Lower leg skin (tissue), 3 donors: ENCODE measurements at regions not wholly inside any gene's neighbourhood (a gene's known extent, or its start where the extent isn't known, plus 50 kb on each side); places are given as distances from the start of the nearest gene placed in this dataset.

Experiments
- POLR2A ChIP-seq, 2 donors: fragments of 450-650 bp; IDR thresholded peaks; one replicate each; pipeline ENCODE4 v1.6.1; 2016 to 2017; ENCODE audit warnings: antibody characterized with exemption in 2 of 2, mild to moderate bottlenecking in 1 of 2, moderate library complexity in 1 of 2
- TF ChIP-seq, protein P1 (sequence below), 3 donors: fragments of 450-650 bp; IDR thresholded peaks; one replicate each; pipeline ENCODE4 v1.5.1; 2016; ENCODE audit warnings: antibody characterized with exemption in 3 of 3, mild to moderate bottlenecking in 3 of 3, moderate library complexity in 2 of 3

DNA sequence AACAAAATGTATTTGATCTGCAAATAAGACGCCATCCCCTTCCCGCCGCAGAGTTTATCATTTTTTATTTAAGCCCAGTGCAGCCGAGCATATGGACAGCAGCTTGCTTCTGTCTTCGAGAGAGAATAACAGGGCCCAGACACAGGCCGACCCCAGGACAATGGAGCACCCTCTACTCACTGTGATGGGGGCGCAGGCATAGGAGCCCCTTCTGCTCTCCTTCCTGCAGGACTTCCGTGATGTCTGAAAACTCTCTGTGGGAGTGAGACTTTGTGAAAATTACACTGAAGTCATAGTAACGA, 134.8 kb downstream of the OAT start:
- no peak for TF ChIP-seq POLR2A (IDR thresholded peaks at IDR 0.05)
- TF ChIP-seq, protein P1, sequence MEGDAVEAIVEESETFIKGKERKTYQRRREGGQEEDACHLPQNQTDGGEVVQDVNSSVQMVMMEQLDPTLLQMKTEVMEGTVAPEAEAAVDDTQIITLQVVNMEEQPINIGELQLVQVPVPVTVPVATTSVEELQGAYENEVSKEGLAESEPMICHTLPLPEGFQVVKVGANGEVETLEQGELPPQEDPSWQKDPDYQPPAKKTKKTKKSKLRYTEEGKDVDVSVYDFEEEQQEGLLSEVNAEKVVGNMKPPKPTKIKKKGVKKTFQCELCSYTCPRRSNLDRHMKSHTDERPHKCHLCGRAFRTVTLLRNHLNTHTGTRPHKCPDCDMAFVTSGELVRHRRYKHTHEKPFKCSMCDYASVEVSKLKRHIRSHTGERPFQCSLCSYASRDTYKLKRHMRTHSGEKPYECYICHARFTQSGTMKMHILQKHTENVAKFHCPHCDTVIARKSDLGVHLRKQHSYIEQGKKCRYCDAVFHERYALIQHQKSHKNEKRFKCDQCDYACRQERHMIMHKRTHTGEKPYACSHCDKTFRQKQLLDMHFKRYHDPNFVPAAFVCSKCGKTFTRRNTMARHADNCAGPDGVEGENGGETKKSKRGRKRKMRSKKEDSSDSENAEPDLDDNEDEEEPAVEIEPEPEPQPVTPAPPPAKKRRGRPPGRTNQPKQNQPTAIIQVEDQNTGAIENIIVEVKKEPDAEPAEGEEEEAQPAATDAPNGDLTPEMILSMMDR (IDR thresholded peaks at IDR 0.05) = no peak
